SK-N-SH (cell line): ENCODE measurements at regions not wholly inside any gene's neighbourhood (a gene's known extent, or its start where the extent isn't known, plus 50 kb on each side); places are given as distances from the start of the nearest gene placed in this dataset.
A peak's percentile ranks its signal among the peaks of the same experiment; 100 is the strongest.

ENCODE experiments used
- CTCF ChIA-PET: fragments of 300-600, 350-600 bp; formaldehyde crosslinking; extraction: SDS; loops from one replicate; lab custom pipeline; 2021; lab: Yijun Ruan, JAX
- POLR2A ChIA-PET: fragments of 350-600 bp; sonication (Branson Sonifier 250); formaldehyde crosslinking; extraction: SDS; loops from one replicate; lab custom pipeline; 2020; ENCODE audit warnings: antibody characterized with exemption, inconsistent platforms; lab: Yijun Ruan, JAX
- DNase-seq: peaks from one replicate; pipeline ENCODE4 v3.0.0; 2012
- H2AFZ ChIP-seq: fragments of 200-600 bp; sonication (generic); 2 replicates; pipeline ENCODE4 v1.8.1; 2016; ENCODE audit warnings: antibody characterized with exemption, mild to moderate bottlenecking, low read depth
- H3F3A ChIP-seq: fragments of 200-600 bp; sonication (generic); replicated peaks from 2 replicates; pipeline ENCODE3; 2016; ENCODE audit warnings: antibody characterized with exemption, mild to moderate bottlenecking; ENCODE audit not compliant: insufficient read depth
- H3K27ac ChIP-seq, 2 experiments: fragments of 200-500 bp in 1 of 2; fragments of 200-600 bp in 1 of 2; sonication (Bioruptor generic) in 1 of 2; sonication (generic), shearing (Covaris generic) in 1 of 2; 2 replicates each; pipeline versions ENCODE4 v1.5.1 to v1.6.1; 2014 to 2016; ENCODE audit warnings: low read depth in 2 of 2, inconsistent platforms in 1 of 2, low read length in 1 of 2, mild to moderate bottlenecking in 1 of 2, mixed read lengths in 1 of 2
- H3K27me3 ChIP-seq: fragments of 200-600 bp; sonication (generic), shearing (Covaris generic); 2 replicates; pipeline ENCODE4 v1.6.1; 2016; ENCODE audit warnings: mixed run types; ENCODE audit not compliant: insufficient read depth
- H3K36me3 ChIP-seq, 2 experiments: fragments of 200-500 bp in 1 of 2; fragments of 200-600 bp in 1 of 2; sonication (Bioruptor generic) in 1 of 2; sonication (generic) in 1 of 2; replicated peaks in 1 of 2; 2 replicates each; pipeline versions ENCODE3 to v1.5.1; 2014 to 2016; ENCODE audit warnings: low read length in 1 of 2, mild to moderate bottlenecking in 1 of 2; ENCODE audit not compliant: insufficient read depth in 2 of 2, control insufficient read depth in 1 of 2
- H3K4me1 ChIP-seq, 2 experiments: fragments of 200-500 bp in 1 of 2; fragments of 200-600 bp in 1 of 2; sonication (Bioruptor generic) in 1 of 2; sonication (generic), shearing (Covaris generic) in 1 of 2; 2 replicates each; pipeline versions ENCODE4 v1.5.1 to v1.6.1; 2014 to 2016; ENCODE audit warnings: low read depth in 1 of 2, low read length in 1 of 2, mixed run types in 1 of 2; ENCODE audit not compliant: insufficient read depth in 2 of 2, control insufficient read depth in 1 of 2
- H3K4me2 ChIP-seq: fragments of 200-600 bp; sonication (generic), shearing (Covaris generic); 2 replicates; pipeline ENCODE4 v1.6.1; 2017; ENCODE audit warnings: mixed run types
- H3K4me3 ChIP-seq, 2 experiments: fragments of 200-500 bp in 1 of 2; fragments of 200-600 bp in 1 of 2; sonication (Bioruptor generic) in 1 of 2; sonication (generic), shearing (Covaris generic) in 1 of 2; 2 replicates each; pipeline versions ENCODE4 v1.5.1 to v1.8.1; 2014 to 2016; ENCODE audit warnings: low read depth in 2 of 2, inconsistent platforms in 1 of 2, low read length in 1 of 2, mild to moderate bottlenecking in 1 of 2, mixed read lengths in 1 of 2, moderate library complexity in 1 of 2
- H3K79me2 ChIP-seq: fragments of 200-600 bp; sonication (generic); 2 replicates; pipeline ENCODE4 v1.8.1; 2017; ENCODE audit warnings: mild to moderate bottlenecking; ENCODE audit not compliant: insufficient read depth
- H3K9ac ChIP-seq: fragments of 200-600 bp; sonication (generic); 2 replicates; pipeline ENCODE4 v1.6.1; 2017; ENCODE audit warnings: mixed run types
- H3K9me2 ChIP-seq: fragments of 200-600 bp; sonication (generic); 2 replicates; pipeline ENCODE4 v1.6.1; 2017; ENCODE audit warnings: mixed run types
- H3K9me3 ChIP-seq: fragments of 200-600 bp; sonication (generic); 2 replicates; pipeline ENCODE4 v1.6.1; 2017; ENCODE audit warnings: mixed run types, mild to moderate bottlenecking, moderate library complexity
- H4K20me1 ChIP-seq: fragments of 200-600 bp; sonication (generic); 2 replicates; pipeline ENCODE4 v1.6.1; 2017; ENCODE audit warnings: mild to moderate bottlenecking, mixed run types; ENCODE audit not compliant: insufficient read depth
- EP300 ChIP-seq, 2 experiments: IDR thresholded peaks; 2 replicates each; pipeline versions ENCODE4 v1.4.0 to v1.6.1; 2012; ENCODE audit warnings: borderline replicate concordance in 1 of 2, low read depth in 1 of 2, low read length in 1 of 2
- FOSL2 ChIP-seq: IDR thresholded peaks from 2 replicates; pipeline ENCODE4 v1.4.0; 2012; ENCODE audit warnings: low read depth, mild to moderate bottlenecking, moderate library complexity, borderline replicate concordance
- FOXM1 ChIP-seq: IDR thresholded peaks from 2 replicates; pipeline ENCODE4 v1.4.0; 2012; ENCODE audit warnings: low read depth, mild to moderate bottlenecking
- MEF2A ChIP-seq: IDR thresholded peaks from 2 replicates; pipeline ENCODE4 v1.4.0; 2012; ENCODE audit warnings: low read depth, borderline replicate concordance
- NFIC ChIP-seq: IDR thresholded peaks from 2 replicates; pipeline ENCODE4 v1.4.0; 2012; ENCODE audit warnings: borderline replicate concordance
- RAD21 ChIP-seq: IDR thresholded peaks from 2 replicates; pipeline ENCODE4 v1.6.1; 2012; ENCODE audit warnings: mild to moderate bottlenecking, low read length
- SIN3A ChIP-seq: IDR thresholded peaks from 2 replicates; pipeline ENCODE4 v1.6.1; 2012; ENCODE audit warnings: low read depth, mild to moderate bottlenecking, low read length, moderate library complexity, borderline replicate concordance
- SMC3 ChIP-seq: IDR thresholded peaks from 2 replicates; pipeline ENCODE4 v1.6.1; 2012; ENCODE audit warnings: low read depth, low read length, improper control_type of control experiment
- TCF12 ChIP-seq: IDR thresholded peaks from 2 replicates; pipeline ENCODE4 v1.4.0; 2012
- YY1 ChIP-seq: IDR thresholded peaks from 2 replicates; pipeline ENCODE4 v1.4.0; 2012; ENCODE audit warnings: low read depth, mild to moderate bottlenecking
- WGBS: methylation state at CpG from one replicate; pipeline ENCODE4 v1.1.6; 2017; ENCODE audit warnings: low lambda C conversion rate; 5-methylcytosine and 5-hydroxymethylcytosine counted together
- TF ChIP-seq, protein P1 (sequence below): IDR thresholded peaks from 2 replicates; pipeline ENCODE4 v1.4.0; 2012; ENCODE audit warnings: low read depth, borderline replicate concordance
- TF ChIP-seq, protein P2 (sequence below): IDR thresholded peaks from 2 replicates; pipeline ENCODE4 v1.4.0; 2012; ENCODE audit warnings: low read depth, borderline replicate concordance
- TF ChIP-seq, protein P3 (sequence below): fragments of 150-350 bp; IDR thresholded peaks from 2 replicates; pipeline ENCODE4 v1.6.1; 2016; ENCODE audit warnings: mild to moderate bottlenecking, low read depth, low read length
- TF ChIP-seq, protein P4 (sequence below): IDR thresholded peaks from 2 replicates; pipeline ENCODE4 v1.6.1; 2012; ENCODE audit warnings: mild to moderate bottlenecking, low read depth, low read length, moderate library complexity
- TF ChIP-seq, protein P5 (sequence below): IDR thresholded peaks from 2 replicates; pipeline ENCODE4; 2012

DNA sequence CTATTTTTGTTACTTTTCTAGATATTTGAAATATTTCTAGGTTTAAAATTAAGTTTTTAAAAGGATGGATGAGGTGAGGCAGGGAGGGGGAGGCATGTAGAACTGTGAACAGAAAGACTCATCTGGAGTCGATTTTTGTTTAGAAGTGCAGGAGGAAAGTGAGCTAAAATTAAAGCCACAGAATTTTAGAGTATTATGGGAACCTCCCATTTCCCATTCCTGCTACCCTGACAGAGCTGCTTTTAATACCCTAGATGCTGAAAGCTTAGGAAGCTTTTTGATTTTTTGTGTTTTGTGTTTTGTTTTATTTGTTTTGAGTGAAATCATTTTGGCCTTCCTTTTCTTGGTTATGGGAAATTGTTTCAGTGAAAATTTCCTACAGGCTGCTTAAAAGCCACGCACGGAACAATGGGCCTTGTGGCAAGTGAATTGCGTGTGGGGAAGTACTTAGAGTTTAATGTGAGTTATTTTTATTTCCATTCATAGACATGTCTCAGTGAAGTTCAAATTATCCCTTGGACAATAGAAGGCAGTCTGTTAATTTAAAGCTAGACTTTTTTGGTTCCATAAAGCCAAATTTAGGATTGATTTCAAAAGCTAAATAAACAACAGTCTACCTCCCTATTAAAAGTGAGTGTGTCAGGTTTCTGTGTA lies 102.0 kb upstream of the HDAC9 start:
- Histone ChIP-seq H4K20me1 (no peaks in the 10 kb centered on the region), H2AFZ (peak overlapping the region; percentile 43; the same call in 1 of the 2 replicates), H3K9me2 (no peaks in the 10 kb centered on the region), H3K4me2 (no peak overlapping the region), H3K27me3 (no peaks in the 10 kb centered on the region), H3K9ac (no peak overlapping the region), H3K79me2 (no peaks in the 10 kb centered on the region), H3K9me3 (no peaks in the 10 kb centered on the region), H3K4me3 (no peak overlapping the region), H3K4me1 (peaks cover 6 to 16% of the 10 kb centered on the region in 2 experiments), H3K36me3 (no peaks in the 10 kb centered on the region), H3F3A (peaks cover 13% of the 10 kb centered on the region), H3K27ac (peak overlapping the region in 1 of 2 experiments; percentile 7; a peak in 1 of 4 replicates)
- no peak for DNase-seq
- TF ChIP-seq, protein P1, sequence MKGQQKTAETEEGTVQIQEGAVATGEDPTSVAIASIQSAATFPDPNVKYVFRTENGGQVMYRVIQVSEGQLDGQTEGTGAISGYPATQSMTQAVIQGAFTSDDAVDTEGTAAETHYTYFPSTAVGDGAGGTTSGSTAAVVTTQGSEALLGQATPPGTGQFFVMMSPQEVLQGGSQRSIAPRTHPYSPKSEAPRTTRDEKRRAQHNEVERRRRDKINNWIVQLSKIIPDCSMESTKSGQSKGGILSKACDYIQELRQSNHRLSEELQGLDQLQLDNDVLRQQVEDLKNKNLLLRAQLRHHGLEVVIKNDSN, result no peak
- TF ChIP-seq TCF12 (no peak), RAD21 (no peak), FOXM1 (no peak), SMC3 (no peak), NFIC (no peak), YY1 (no peak)
- TF ChIP-seq, protein P2, sequence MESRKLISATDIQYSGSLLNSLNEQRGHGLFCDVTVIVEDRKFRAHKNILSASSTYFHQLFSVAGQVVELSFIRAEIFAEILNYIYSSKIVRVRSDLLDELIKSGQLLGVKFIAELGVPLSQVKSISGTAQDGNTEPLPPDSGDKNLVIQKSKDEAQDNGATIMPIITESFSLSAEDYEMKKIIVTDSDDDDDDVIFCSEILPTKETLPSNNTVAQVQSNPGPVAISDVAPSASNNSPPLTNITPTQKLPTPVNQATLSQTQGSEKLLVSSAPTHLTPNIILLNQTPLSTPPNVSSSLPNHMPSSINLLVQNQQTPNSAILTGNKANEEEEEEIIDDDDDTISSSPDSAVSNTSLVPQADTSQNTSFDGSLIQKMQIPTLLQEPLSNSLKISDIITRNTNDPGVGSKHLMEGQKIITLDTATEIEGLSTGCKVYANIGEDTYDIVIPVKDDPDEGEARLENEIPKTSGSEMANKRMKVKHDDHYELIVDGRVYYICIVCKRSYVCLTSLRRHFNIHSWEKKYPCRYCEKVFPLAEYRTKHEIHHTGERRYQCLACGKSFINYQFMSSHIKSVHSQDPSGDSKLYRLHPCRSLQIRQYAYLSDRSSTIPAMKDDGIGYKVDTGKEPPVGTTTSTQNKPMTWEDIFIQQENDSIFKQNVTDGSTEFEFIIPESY, result no peak
- TF ChIP-seq, protein P3, sequence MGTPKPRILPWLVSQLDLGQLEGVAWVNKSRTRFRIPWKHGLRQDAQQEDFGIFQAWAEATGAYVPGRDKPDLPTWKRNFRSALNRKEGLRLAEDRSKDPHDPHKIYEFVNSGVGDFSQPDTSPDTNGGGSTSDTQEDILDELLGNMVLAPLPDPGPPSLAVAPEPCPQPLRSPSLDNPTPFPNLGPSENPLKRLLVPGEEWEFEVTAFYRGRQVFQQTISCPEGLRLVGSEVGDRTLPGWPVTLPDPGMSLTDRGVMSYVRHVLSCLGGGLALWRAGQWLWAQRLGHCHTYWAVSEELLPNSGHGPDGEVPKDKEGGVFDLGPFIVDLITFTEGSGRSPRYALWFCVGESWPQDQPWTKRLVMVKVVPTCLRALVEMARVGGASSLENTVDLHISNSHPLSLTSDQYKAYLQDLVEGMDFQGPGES, result no peak
- ChIA-PET POLR2A (no interaction called here), CTCF (interaction anchor here (0.5 to 0.8 kb wide), 2 partner anchors 11 to 20 kb away, joined by 3 to 4 read pairs; no protein-coding TSS in a partner anchor)
- WGBS, result 75% methylated on average over 4 of the region's 4 CpGs

DNA sequence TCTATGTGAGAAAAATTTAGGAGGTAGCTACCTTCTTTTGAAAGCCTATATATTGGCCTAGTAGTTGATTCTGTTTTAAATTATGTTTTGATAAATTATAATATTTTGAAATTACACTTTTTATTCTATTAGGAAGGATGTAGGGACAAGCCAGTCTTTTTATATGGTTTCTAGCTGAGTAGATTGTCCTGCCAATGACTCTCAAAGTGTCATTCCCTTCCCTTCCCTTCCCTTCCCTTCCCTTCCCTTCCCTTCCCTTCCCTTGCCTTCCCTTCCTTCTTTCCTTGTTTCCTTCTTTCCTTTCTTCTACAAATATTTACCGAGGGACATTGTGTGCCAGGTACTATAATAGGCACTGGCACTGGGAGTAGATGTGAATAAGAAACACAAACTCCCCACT lies 99.7 kb upstream of the HDAC9 start:
- Histone ChIP-seq H3K79me2 (no peaks in the 10 kb centered on the region), H3K4me3 (no peak overlapping the region), H3K4me1 (peaks cover 2 to 10% of the 10 kb centered on the region in 2 experiments; a peak in 2 of 4 replicates), H2AFZ (no peak overlapping the region), H3K9me3 (no peaks in the 10 kb centered on the region), H3K27me3 (no peaks in the 10 kb centered on the region), H3K9me2 (no peaks in the 10 kb centered on the region), H3K4me2 (no peak overlapping the region), H4K20me1 (no peaks in the 10 kb centered on the region), H3K27ac (no peak overlapping the region), H3K36me3 (no peaks in the 10 kb centered on the region), H3K9ac (no peak overlapping the region), H3F3A (no peaks in the 10 kb centered on the region)
- POLR2A ChIA-PET, result no interaction called here
- 75% methylated on average over 1 of the region's 1 CpG for WGBS
- CTCF ChIA-PET, result no interaction called here
- DNase-seq, result no peak
- TF ChIP-seq, protein P4, sequence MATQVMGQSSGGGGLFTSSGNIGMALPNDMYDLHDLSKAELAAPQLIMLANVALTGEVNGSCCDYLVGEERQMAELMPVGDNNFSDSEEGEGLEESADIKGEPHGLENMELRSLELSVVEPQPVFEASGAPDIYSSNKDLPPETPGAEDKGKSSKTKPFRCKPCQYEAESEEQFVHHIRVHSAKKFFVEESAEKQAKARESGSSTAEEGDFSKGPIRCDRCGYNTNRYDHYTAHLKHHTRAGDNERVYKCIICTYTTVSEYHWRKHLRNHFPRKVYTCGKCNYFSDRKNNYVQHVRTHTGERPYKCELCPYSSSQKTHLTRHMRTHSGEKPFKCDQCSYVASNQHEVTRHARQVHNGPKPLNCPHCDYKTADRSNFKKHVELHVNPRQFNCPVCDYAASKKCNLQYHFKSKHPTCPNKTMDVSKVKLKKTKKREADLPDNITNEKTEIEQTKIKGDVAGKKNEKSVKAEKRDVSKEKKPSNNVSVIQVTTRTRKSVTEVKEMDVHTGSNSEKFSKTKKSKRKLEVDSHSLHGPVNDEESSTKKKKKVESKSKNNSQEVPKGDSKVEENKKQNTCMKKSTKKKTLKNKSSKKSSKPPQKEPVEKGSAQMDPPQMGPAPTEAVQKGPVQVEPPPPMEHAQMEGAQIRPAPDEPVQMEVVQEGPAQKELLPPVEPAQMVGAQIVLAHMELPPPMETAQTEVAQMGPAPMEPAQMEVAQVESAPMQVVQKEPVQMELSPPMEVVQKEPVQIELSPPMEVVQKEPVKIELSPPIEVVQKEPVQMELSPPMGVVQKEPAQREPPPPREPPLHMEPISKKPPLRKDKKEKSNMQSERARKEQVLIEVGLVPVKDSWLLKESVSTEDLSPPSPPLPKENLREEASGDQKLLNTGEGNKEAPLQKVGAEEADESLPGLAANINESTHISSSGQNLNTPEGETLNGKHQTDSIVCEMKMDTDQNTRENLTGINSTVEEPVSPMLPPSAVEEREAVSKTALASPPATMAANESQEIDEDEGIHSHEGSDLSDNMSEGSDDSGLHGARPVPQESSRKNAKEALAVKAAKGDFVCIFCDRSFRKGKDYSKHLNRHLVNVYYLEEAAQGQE, result no peak
- TF ChIP-seq, protein P2, result no peak
- TF ChIP-seq EP300 (IDR thresholded peaks at IDR 0.05; ENCODE audit: borderline replicate concordance in 1 of 2, low read depth in 1 of 2, low read length in 1 of 2) (no peak), SIN3A (no peak), FOSL2 (no peak), TCF12 (no peak), MEF2A (no peak), SMC3 (no peak), FOXM1 (no peak)
- TF ChIP-seq, protein P5, sequence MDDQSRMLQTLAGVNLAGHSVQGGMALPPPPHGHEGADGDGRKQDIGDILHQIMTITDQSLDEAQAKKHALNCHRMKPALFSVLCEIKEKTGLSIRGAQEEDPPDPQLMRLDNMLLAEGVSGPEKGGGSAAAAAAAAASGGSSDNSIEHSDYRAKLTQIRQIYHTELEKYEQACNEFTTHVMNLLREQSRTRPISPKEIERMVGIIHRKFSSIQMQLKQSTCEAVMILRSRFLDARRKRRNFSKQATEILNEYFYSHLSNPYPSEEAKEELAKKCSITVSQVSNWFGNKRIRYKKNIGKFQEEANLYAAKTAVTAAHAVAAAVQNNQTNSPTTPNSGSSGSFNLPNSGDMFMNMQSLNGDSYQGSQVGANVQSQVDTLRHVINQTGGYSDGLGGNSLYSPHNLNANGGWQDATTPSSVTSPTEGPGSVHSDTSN, result no peak
